Adipocyte (in vitro differentiated cells): ENCODE measurements at regions not wholly inside any gene's neighbourhood (a gene's known extent, or its start where the extent isn't known, plus 50 kb on each side); places are given as distances from the start of the nearest gene placed in this dataset.
"Not testable (repeated sequence)": the region's sequence is repeated elsewhere in the genome, so short reads cannot be mapped to it uniquely, and the experiment has no call there.

Source experiments
- DNase-seq: peaks from one replicate; pipeline ENCODE4 v3.0.0-alpha.2; 2015; ENCODE audit warnings: low read depth
- H3K27me3 ChIP-seq: replicated peaks from 2 replicates; pipeline ENCODE4 v1.7.0; 2013; ENCODE audit warnings: mild to moderate bottlenecking, low read length, moderate library complexity; ENCODE audit not compliant: control insufficient read depth, insufficient read depth
- H3K36me3 ChIP-seq: 2 replicates; pipeline ENCODE4 v1.7.0; 2013; ENCODE audit warnings: low read length, mild to moderate bottlenecking, moderate library complexity; ENCODE audit not compliant: control insufficient read depth, insufficient read depth, severe bottlenecking
- H3K4me1 ChIP-seq: 2 replicates; pipeline ENCODE4 v1.7.0; 2013; ENCODE audit warnings: mild to moderate bottlenecking, low read length, moderate library complexity; ENCODE audit not compliant: control insufficient read depth, insufficient read depth
- H3K4me3 ChIP-seq: 2 replicates; pipeline ENCODE4 v1.7.0; 2013; ENCODE audit warnings: mild to moderate bottlenecking, low read length, moderate library complexity
- H3K9ac ChIP-seq: 2 replicates; pipeline ENCODE4 v1.7.0; 2013; ENCODE audit warnings: mild to moderate bottlenecking, low read length, moderate library complexity
- H3K9me3 ChIP-seq: 2 replicates; pipeline ENCODE4 v1.7.0; 2013; ENCODE audit warnings: mild to moderate bottlenecking, low read length, moderate library complexity; ENCODE audit not compliant: control insufficient read depth

DNA sequence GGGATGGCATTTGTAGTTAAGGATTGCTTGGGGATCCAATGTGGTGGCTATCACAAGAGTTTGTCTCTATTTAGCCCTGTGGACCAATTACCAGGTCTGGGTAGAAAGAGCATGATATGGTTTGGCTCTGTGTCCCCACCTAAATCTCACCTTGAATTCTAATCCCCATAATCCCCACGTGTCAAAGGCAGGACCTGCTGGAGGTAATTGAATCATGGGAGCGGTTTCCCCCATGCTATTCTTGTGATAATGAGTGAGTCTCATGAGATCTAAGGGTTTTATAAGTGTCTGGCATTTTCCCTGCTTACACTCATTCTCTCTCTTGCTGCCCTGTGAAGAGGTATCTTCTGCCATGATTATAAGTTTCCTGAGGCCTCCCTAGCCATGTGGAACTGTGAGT is 86.4 kb upstream of the HS3ST4 start:
- no peak for DNase-seq

DNA sequence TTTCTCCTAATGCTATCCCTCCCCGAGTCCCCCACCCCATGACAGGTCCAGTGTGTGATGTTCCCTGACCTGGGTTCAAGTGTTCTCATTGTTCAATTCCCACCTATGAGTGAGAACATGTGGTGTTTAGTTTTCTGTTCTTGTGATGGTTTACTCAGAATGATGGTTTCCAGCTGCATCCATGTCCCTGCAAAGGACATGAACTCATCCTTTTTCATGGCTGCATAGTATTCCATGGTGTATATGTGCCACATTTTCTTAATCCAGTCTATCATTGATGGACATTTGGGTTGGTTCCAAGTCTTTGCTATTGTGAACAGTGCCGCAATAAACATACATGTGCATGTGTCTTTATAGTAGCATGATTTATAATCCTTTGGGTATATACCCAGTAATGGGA is 90.5 kb upstream of the HS3ST4 start:
- H3K4me1 ChIP-seq, H3K27me3 ChIP-seq, H3K9ac ChIP-seq, H3K36me3 ChIP-seq, H3K9me3 ChIP-seq, H3K4me3 ChIP-seq, DNase-seq: not testable (repeated sequence)

More for the DNA sequence above, 86.4 kb upstream of the HS3ST4 start:
- no peaks in the 10 kb centered on the region for H3K36me3 ChIP-seq
- H3K27me3 ChIP-seq: no peaks in the 10 kb centered on the region
- H3K9me3 ChIP-seq: no peaks in the 10 kb centered on the region
- no peaks in the 10 kb centered on the region for H3K4me1 ChIP-seq
- no peak overlapping the region for H3K4me3 ChIP-seq
- no peak overlapping the region for H3K9ac ChIP-seq

DNA sequence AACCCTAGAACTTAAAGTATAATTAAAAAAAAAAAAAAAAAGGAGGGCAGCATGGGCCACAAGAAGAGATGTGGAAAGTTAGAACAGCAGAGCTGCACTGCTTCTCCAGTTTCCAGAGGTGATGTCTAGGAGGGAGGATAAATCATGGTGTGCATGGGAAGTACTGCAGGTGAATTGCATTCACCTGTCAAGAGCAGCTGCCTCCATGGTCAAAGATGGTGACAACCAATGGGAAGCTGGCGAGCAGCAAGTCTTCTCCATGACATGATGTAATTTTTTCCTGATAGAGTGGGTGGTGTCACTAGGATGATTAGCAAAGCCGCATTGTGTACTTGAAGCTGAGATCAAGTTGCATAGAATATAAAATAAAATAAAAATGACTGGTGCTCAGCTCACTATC is 95.6 kb upstream of the HS3ST4 start:
- no peak overlapping the region for H3K4me3 ChIP-seq
- no peaks in the 10 kb centered on the region for H3K27me3 ChIP-seq
- H3K4me1 ChIP-seq: no peaks in the 10 kb centered on the region
- no peak overlapping the region for H3K9ac ChIP-seq
- H3K9me3 ChIP-seq: no peaks in the 10 kb centered on the region
- H3K36me3 ChIP-seq: no peaks in the 10 kb centered on the region
- no peak for DNase-seq

DNA sequence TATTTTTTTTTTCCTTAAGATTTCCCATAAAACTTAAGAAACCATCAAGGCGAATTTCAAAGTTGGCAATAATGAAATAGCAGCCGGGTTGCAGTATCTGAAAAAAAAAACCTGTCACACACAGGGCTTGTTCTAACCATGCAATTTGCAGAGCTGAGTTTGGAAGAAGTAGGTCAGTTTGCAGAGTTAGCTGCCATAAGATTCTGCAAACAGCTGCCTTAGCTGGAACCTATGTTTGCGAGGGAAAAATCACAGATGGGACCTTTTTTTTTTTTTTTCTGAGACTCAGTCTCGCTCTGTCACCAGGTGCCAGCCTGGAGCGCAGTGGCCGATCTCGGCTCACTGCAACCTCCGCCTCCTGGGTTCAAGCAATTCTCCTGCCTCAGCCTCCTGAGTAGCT is 98.5 kb upstream of the HS3ST4 start:
- no peaks in the 10 kb centered on the region for H3K4me1 ChIP-seq
- H3K27me3 ChIP-seq: no peaks in the 10 kb centered on the region
- H3K36me3 ChIP-seq: no peaks in the 10 kb centered on the region
- no peak overlapping the region for H3K4me3 ChIP-seq
- no peak overlapping the region for H3K9ac ChIP-seq
- H3K9me3 ChIP-seq: no peaks in the 10 kb centered on the region
- DNase-seq: no peak

DNA sequence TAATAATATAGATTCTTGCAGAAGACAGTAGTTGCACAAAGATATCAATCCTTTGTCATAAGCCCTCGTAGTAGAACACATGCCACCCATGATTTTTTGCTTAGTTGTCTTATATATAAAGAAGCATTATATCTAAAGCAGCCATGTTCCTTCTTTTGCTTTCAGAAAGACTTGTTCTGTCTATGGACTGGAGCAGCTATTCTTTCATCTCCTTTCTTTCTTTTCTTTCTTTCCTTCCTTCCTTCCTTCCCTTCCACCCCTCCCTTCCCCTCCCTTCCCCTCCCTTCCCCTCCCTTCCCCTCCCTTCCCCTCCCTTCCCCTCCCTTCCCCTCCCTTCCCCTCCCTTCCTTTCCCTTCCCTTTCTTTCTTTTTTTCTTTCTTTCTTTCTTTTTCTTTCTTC is 104.0 kb upstream of the HS3ST4 start:
- DNase-seq: no peak
- Histone ChIP-seq H3K36me3 (no peaks in the 10 kb centered on the region), H3K27me3 (no peaks in the 10 kb centered on the region), H3K9me3 (no peaks in the 10 kb centered on the region), H3K4me3 (no peak overlapping the region), H3K9ac (no peak overlapping the region), H3K4me1 (no peaks in the 10 kb centered on the region)

DNA sequence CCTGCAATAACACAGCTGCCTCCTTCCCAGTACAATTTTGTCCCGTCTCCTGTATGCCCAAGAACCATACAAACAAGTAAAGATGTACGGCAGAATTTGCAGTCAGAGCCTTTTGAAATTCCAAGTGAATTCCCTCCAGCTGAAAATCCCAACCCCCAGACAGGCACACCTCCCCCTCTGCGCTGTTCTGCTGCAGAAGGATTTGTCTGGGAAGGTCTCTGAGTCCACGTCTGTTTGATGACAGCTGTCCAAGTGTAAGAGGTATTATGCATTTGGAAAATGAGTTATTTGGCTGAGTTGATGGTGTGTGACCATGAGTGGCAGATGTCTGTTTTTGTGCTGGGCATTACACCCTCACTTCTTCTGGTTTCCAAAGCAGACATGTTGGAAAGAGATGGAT is 104.9 kb upstream of the HS3ST4 start:
- H3K27me3 ChIP-seq: no peaks in the 10 kb centered on the region
- DNase-seq: no peak
- no peaks in the 10 kb centered on the region for H3K36me3 ChIP-seq
- no peak overlapping the region for H3K4me3 ChIP-seq
- no peaks in the 10 kb centered on the region for H3K9me3 ChIP-seq
- no peaks in the 10 kb centered on the region for H3K4me1 ChIP-seq
- no peak overlapping the region for H3K9ac ChIP-seq

DNA sequence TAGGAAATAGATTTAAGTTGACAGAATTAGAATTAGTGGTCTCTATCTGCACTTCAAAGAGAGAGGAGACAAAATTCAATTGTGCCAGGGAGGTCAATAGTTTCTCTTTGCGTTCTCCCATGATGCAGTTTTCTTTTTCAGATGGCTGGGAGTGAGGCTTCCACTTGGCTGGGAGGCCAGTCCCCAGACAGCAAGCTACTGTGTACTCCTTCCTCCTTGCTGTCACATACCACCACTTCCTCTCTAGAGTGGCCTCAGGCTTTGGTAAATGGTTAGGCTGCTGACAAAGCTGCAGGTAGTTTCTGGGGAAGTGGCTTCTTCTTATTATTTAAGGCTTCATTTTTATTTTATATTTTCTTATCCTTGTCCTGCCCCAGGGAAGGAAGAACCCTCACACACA is 106.2 kb upstream of the HS3ST4 start:
- Histone ChIP-seq H3K4me3 (no peak overlapping the region), H3K9me3 (no peaks in the 10 kb centered on the region), H3K9ac (no peak overlapping the region), H3K27me3 (no peaks in the 10 kb centered on the region), H3K4me1 (no peaks in the 10 kb centered on the region), H3K36me3 (no peaks in the 10 kb centered on the region)
- DNase-seq: no peak

DNA sequence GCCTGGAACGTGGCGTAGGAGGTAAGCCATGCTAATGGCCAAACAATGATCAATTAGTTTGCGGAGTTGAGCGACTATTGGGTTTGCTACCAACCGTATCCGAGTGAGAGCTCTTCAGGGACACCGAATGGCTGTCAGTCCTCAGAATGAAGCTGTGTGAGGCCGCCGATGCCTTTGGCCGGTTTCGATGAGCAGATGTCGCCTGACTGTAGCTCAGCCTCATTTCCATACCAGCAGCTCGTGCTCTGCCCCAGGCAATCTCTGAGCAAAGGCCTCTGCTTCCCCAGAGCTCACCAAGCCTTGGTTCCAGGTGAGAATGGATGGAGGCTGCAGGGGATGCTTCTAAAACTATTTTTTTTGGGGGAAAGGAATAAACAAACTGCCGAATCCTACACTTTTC is 111.7 kb upstream of the HS3ST4 start:
- Histone ChIP-seq H3K4me1 (no peaks in the 10 kb centered on the region), H3K27me3 (no peaks in the 10 kb centered on the region), H3K4me3 (no peak overlapping the region), H3K9ac (no peak overlapping the region), H3K36me3 (no peaks in the 10 kb centered on the region), H3K9me3 (no peaks in the 10 kb centered on the region)
- DNase-seq: no peak

DNA sequence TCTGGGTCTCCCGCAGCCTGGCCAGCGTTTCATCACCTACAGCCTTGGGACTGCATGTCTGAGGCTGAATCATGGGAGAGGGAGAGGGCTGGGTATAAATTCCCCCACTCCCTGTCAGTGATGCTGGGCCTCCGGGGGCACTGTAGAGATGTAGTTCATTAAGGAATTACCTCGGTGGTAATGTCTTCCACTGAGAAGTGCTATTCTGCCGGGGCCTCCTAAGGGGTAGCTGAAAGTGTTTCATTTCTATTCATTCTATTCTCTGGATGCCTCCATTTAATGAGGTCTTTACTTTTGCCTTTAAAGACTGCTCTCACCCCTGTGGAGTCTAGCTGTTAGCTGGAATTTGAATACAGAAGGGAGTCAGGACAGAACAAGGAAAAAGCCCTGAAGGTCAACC is 116.4 kb upstream of the HS3ST4 start:
- no peak for DNase-seq
- no peaks in the 10 kb centered on the region for H3K27me3 ChIP-seq
- H3K4me3 ChIP-seq: no peak overlapping the region
- no peaks in the 10 kb centered on the region for H3K9me3 ChIP-seq
- no peaks in the 10 kb centered on the region for H3K4me1 ChIP-seq
- no peak overlapping the region for H3K9ac ChIP-seq
- no peaks in the 10 kb centered on the region for H3K36me3 ChIP-seq

DNA sequence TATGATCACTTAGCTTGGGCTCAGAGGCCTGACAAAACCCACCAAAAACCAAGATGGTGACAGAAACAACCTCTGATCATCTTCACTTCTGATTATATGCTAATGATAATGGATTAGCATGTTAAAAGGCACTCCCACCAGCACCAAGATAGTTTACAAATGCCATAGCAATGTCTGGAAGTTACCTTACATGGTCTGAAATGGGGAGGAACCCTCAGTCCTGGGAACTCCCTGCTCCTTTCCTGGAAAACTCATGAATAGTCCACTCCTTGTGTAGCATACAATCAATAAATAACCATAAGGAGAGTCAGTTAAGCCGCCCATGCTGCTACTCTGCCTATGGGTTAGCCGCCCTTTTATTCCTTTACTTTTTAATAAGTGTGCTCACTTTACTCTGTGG is 120.0 kb upstream of the HS3ST4 start:
- H3K9me3 ChIP-seq: no peaks in the 10 kb centered on the region
- H3K27me3 ChIP-seq: no peaks in the 10 kb centered on the region
- H3K9ac ChIP-seq: no peak overlapping the region
- no peak for DNase-seq
- H3K4me1 ChIP-seq: no peaks in the 10 kb centered on the region
- no peaks in the 10 kb centered on the region for H3K36me3 ChIP-seq
- no peak overlapping the region for H3K4me3 ChIP-seq

DNA sequence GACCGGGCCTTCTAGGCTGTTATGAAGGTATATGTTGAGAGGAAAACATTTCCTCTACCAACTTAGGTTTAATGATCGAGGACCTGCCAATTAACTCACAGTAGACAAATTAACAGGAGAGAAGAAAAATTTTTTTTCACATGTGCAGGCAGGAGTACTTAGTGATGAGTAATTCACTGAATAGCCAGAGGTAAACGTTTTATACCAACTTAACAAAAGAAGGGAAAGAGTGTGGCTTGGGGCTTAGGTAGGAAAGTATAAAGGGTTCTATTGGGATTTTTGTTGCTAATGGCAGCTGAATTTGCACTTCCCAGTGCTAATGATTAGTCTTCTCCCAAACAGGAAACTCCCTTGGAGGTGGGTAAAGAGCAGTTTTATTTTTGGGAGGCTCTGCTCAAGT is 121.6 kb upstream of the HS3ST4 start:
- Histone ChIP-seq H3K27me3 (no peaks in the 10 kb centered on the region), H3K9me3 (no peaks in the 10 kb centered on the region), H3K4me3 (no peak overlapping the region), H3K4me1 (no peaks in the 10 kb centered on the region), H3K9ac (no peak overlapping the region), H3K36me3 (no peaks in the 10 kb centered on the region)
- no peak for DNase-seq

DNA sequence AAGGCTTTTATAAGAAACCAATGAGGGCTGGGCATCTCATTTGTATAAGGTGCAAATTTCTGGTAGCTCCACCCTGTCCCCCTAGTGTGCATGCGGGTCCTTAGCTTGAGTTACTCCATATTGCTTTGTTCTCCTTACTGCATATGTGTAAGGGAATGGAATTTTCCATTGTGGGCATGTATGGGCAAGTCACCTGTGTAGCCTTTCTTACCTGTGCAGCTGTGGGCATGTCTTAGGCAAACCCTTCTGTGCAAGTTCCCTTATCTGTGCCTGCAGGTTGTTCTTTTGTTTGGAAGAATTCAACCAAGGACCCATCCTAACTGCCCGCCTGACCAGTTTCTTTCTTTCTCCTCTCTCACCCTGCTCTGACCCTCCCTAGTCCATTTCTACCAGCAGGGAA is 122.8 kb upstream of the HS3ST4 start:
- H3K27me3 ChIP-seq: no peaks in the 10 kb centered on the region
- no peaks in the 10 kb centered on the region for H3K36me3 ChIP-seq
- H3K9me3 ChIP-seq: no peaks in the 10 kb centered on the region
- no peak for DNase-seq
- H3K4me3 ChIP-seq: no peak overlapping the region
- H3K4me1 ChIP-seq: no peaks in the 10 kb centered on the region
- no peak overlapping the region for H3K9ac ChIP-seq
